OCI-LY3 (cell line): ENCODE measurements at regions not wholly inside any gene's neighbourhood (a gene's known extent, or its start where the extent isn't known, plus 50 kb on each side); places are given as distances from the start of the nearest gene placed in this dataset.
A peak's percentile ranks its signal among the peaks of the same experiment; 100 is the strongest.

ENCODE experiments used
- H2AFZ ChIP-seq: fragments of 200-600, 300-600 bp; shearing (Covaris generic); 2 replicates; pipeline ENCODE4 v1.6.0; 2014; ENCODE audit warnings: antibody characterized with exemption, low read depth, low read length
- H3K27ac ChIP-seq: fragments of 200-600, 300-600 bp; sonication (generic); 2 replicates; pipeline ENCODE4 v1.5.1; 2014; ENCODE audit warnings: mild to moderate bottlenecking, low read length, moderate library complexity, mixed read lengths
- H3K27me3 ChIP-seq: fragments of 200-600, 300-600 bp; sonication (generic); 2 replicates; pipeline ENCODE4 v1.6.1; 2014; ENCODE audit warnings: low read depth, low read length, mixed read lengths
- H3K36me3 ChIP-seq: fragments of 200-600, 300-600 bp; sonication (generic); replicated peaks from 2 replicates; pipeline ENCODE3; 2014; ENCODE audit warnings: low read depth, low read length, mixed read lengths
- H3K4me1 ChIP-seq: fragments of 300-600, 200-600 bp; sonication (generic); 2 replicates; pipeline ENCODE4 v1.6.1; 2014; ENCODE audit warnings: low read length, mixed read lengths
- H3K4me2 ChIP-seq: fragments of 200-600, 300-600 bp; sonication (generic); 2 replicates; pipeline ENCODE4 v1.6.1; 2014; ENCODE audit warnings: low read length, mixed read lengths
- H3K4me3 ChIP-seq: fragments of 300-600, 200-600 bp; sonication (generic); 2 replicates; pipeline ENCODE4 v1.5.1; 2014; ENCODE audit warnings: antibody characterized with exemption, mild to moderate bottlenecking, low read length, moderate library complexity
- H3K79me2 ChIP-seq: fragments of 300-600, 200-600 bp; shearing (Covaris generic); 2 replicates; pipeline ENCODE4 v1.6.1; 2014; ENCODE audit warnings: mild to moderate bottlenecking, low read length, mixed read lengths
- H3K9ac ChIP-seq: fragments of 300-600, 200-600 bp; shearing (Covaris generic); 2 replicates; pipeline ENCODE4 v1.6.0; 2014; ENCODE audit warnings: mild to moderate bottlenecking, low read length, moderate library complexity
- H3K9me3 ChIP-seq: fragments of 200-600, 300-600 bp; shearing (Covaris generic); 2 replicates; pipeline ENCODE4 v1.6.1; 2014; ENCODE audit warnings: low read length, mixed read lengths; ENCODE audit not compliant: insufficient read depth
- H4K20me1 ChIP-seq: fragments of 200-600, 300-600 bp; sonication (generic); 2 replicates; pipeline ENCODE4 v1.6.1; 2016; ENCODE audit warnings: low read length, mixed read lengths; ENCODE audit not compliant: insufficient read depth
- EZH2phosphoT487 ChIP-seq: fragments of 200-600 bp; shearing (Covaris generic); IDR thresholded peaks from 2 replicates; pipeline ENCODE4 v1.6.1; 2018; ENCODE audit warnings: antibody characterized with exemption, mixed run types, low read depth
- TF ChIP-seq, protein P1 (sequence below): fragments of 200-600, 300-600 bp; sonication (generic); IDR thresholded peaks from 2 replicates; pipeline ENCODE4 v1.5.1; 2014; ENCODE audit warnings: antibody characterized with exemption, low read length, low read depth

DNA sequence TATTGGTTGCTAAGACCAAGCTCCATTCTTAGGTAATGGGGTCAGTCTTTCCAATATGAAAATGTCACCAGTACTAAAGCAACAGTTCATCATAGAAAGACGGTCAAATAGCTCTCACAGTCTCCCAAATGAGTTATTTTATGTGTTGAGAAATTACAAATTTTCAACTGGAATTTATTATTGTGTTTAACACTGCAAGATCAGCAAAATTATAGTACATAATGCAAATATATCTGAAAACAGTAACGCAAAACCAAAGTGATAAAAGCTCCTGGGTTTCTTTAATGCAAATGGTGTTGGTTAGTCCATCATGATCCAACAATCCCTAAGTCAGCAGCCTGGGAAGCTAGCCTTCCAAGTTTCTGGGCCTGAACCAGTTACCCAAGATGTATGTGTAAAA lies 61.5 kb upstream of the EGFL6 start:
- Histone ChIP-seq H4K20me1 (no peaks in the 10 kb centered on the region), H3K9me3 (no peaks in the 10 kb centered on the region), H2AFZ (no peak overlapping the region), H3K9ac (no peak overlapping the region), H3K4me2 (no peak overlapping the region), H3K4me3 (no peak overlapping the region), H3K4me1 (peaks cover 2% of the 10 kb centered on the region), H3K27me3 (no peaks in the 10 kb centered on the region), H3K27ac (no peak overlapping the region), H3K36me3 (no peaks in the 10 kb centered on the region), H3K79me2 (no peaks in the 10 kb centered on the region)
- TF ChIP-seq, protein P1, sequence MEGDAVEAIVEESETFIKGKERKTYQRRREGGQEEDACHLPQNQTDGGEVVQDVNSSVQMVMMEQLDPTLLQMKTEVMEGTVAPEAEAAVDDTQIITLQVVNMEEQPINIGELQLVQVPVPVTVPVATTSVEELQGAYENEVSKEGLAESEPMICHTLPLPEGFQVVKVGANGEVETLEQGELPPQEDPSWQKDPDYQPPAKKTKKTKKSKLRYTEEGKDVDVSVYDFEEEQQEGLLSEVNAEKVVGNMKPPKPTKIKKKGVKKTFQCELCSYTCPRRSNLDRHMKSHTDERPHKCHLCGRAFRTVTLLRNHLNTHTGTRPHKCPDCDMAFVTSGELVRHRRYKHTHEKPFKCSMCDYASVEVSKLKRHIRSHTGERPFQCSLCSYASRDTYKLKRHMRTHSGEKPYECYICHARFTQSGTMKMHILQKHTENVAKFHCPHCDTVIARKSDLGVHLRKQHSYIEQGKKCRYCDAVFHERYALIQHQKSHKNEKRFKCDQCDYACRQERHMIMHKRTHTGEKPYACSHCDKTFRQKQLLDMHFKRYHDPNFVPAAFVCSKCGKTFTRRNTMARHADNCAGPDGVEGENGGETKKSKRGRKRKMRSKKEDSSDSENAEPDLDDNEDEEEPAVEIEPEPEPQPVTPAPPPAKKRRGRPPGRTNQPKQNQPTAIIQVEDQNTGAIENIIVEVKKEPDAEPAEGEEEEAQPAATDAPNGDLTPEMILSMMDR, result no peak
- TF ChIP-seq EZH2phosphoT487, result no peak

DNA sequence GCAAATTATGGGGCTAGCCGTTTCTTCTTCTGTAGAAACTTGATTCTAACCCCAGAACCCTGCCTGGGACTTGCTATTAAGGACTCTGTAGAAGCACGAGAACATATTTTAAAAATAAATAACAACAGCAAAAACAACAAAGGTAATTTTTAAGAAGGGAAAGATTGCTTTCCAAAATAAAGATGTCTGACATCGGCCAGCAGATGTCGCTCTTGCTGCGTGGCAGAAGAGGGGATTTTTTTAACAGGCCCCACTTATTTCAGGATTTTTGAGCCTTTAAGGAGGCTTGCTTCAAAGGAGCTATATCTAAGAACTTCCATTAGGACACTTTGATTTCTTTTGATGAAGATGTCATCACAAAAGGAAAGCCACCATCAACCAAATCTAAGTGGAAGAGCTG lies 62.8 kb upstream of the EGFL6 start:
- Histone ChIP-seq H2AFZ (no peak overlapping the region), H3K9me3 (no peaks in the 10 kb centered on the region), H3K27me3 (no peaks in the 10 kb centered on the region), H3K79me2 (no peaks in the 10 kb centered on the region), H3K4me2 (no peak overlapping the region), H3K27ac (no peak overlapping the region), H3K36me3 (no peaks in the 10 kb centered on the region), H3K4me3 (no peak overlapping the region), H3K4me1 (peaks cover 12% of the 10 kb centered on the region), H4K20me1 (no peaks in the 10 kb centered on the region), H3K9ac (no peak overlapping the region)
- TF ChIP-seq, protein P1, result peak; percentile 77
- TF ChIP-seq EZH2phosphoT487, result no peak

DNA sequence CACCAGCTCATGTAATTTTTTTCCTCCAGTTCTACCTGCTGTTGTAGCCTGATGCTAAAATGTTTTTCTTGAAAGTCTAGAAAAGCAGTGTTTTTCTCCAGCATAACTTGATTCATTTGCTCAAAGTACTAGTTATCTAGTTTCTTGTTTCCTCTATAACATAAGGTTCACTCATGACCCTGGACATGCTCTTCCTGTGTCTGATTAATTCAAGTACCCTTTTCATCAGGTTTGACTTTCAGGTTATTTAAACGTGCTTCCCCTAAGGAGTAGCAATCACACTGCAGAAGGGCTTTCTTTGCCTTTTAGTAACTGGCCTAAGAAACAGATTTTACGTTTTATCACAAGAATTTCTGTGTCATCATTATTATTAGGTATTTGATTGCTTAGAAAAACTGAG lies 66.8 kb upstream of the EGFL6 start:
- no peak for TF ChIP-seq EZH2phosphoT487
- peaks cover 12% of the 10 kb centered on the region for H3K4me1 ChIP-seq
- H4K20me1 ChIP-seq, result no peaks in the 10 kb centered on the region
- no peaks in the 10 kb centered on the region for H3K36me3 ChIP-seq
- no peaks in the 10 kb centered on the region for H3K79me2 ChIP-seq
- H3K4me2 ChIP-seq, result peak overlapping the region; percentile 62
- H2AFZ ChIP-seq, result peak overlapping the region; percentile 93
- peak overlapping the region; percentile 62 for H3K27ac ChIP-seq
- 0 out of 2 replicates have a peak overlapping the region, but pooled peaks have one; percentile 13 for H3K4me3 ChIP-seq
- H3K9ac ChIP-seq, result no peak overlapping the region
- no peaks in the 10 kb centered on the region for H3K27me3 ChIP-seq
- H3K9me3 ChIP-seq, result no peaks in the 10 kb centered on the region

DNA sequence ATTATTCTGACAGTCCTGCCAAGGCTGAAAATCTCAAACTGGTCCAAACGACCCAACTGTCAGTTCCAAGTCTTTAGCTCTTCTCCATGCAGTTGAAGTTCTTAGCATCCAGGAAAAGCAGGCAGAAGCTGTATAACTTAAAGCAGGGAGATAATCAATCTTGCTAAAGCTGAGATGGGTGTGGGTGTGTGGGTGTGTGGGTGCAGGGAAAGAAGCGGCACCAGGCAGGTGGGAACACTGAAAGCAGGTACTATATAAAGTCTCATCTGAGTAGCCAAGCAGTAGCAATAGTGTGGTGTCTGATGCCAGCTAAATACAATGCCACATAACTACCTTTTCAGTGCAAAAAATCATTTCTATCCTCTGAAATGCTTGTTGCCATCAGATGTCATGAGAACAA lies 69.7 kb upstream of the EGFL6 start:
- H3K9ac ChIP-seq, result no peak overlapping the region
- H4K20me1 ChIP-seq, result no peaks in the 10 kb centered on the region
- TF ChIP-seq, protein P1, result no peak
- no peak for TF ChIP-seq EZH2phosphoT487

DNA sequence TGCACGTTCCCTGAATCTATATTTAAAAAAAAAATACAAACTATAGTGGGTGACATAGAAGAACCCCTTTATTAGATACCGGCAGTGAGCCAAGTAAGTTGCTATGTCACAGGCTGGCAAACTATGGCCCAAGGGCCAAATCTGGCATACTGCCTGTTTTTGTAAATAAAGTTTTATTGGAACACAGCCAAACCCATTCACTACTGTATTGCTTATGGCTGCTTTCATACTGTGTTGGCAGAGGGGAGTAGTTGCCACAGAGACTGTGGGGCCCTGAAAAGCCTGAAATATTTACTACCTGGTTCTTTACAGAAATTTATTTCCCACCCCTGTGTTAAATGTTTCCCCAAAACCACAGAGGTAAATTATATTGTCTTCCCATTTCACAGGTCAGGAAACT lies 71.2 kb upstream of the EGFL6 start:
- Histone ChIP-seq H3K27me3 (no peaks in the 10 kb centered on the region), H3K36me3 (no peaks in the 10 kb centered on the region), H3K79me2 (no peaks in the 10 kb centered on the region), H4K20me1 (no peaks in the 10 kb centered on the region), H3K4me2 (no peak overlapping the region), H3K4me3 (no peak overlapping the region), H2AFZ (no peak overlapping the region), H3K4me1 (peaks cover 12% of the 10 kb centered on the region), H3K9ac (no peak overlapping the region), H3K9me3 (no peaks in the 10 kb centered on the region), H3K27ac (no peak overlapping the region)
- TF ChIP-seq, protein P1, result no peak
- no peak for TF ChIP-seq EZH2phosphoT487

More for the DNA sequence above, 69.7 kb upstream of the EGFL6 start:
- peaks cover 12% of the 10 kb centered on the region for H3K4me1 ChIP-seq
- H3K4me3 ChIP-seq, result no peak overlapping the region
- H3K36me3 ChIP-seq, result no peaks in the 10 kb centered on the region
- H3K27me3 ChIP-seq, result no peaks in the 10 kb centered on the region
- no peaks in the 10 kb centered on the region for H3K9me3 ChIP-seq
- no peak overlapping the region for H2AFZ ChIP-seq
- H3K4me2 ChIP-seq, result no peak overlapping the region
- no peaks in the 10 kb centered on the region for H3K79me2 ChIP-seq
- H3K27ac ChIP-seq, result no peak overlapping the region
